Retina (tissue), 1 donor: ENCODE measurements at regions not wholly inside any gene's neighbourhood (a gene's known extent, or its start where the extent isn't known, plus 50 kb on each side); places are given as distances from the start of the nearest gene placed in this dataset.
"Not testable (repeated sequence)": the region's sequence is repeated elsewhere in the genome, so short reads cannot be mapped to it uniquely, and the experiment has no call there.

ENCODE experiments used
- DNase-seq: peaks from one replicate; pipeline ENCODE4 v3.0.0-alpha.2; 2016

DNA sequence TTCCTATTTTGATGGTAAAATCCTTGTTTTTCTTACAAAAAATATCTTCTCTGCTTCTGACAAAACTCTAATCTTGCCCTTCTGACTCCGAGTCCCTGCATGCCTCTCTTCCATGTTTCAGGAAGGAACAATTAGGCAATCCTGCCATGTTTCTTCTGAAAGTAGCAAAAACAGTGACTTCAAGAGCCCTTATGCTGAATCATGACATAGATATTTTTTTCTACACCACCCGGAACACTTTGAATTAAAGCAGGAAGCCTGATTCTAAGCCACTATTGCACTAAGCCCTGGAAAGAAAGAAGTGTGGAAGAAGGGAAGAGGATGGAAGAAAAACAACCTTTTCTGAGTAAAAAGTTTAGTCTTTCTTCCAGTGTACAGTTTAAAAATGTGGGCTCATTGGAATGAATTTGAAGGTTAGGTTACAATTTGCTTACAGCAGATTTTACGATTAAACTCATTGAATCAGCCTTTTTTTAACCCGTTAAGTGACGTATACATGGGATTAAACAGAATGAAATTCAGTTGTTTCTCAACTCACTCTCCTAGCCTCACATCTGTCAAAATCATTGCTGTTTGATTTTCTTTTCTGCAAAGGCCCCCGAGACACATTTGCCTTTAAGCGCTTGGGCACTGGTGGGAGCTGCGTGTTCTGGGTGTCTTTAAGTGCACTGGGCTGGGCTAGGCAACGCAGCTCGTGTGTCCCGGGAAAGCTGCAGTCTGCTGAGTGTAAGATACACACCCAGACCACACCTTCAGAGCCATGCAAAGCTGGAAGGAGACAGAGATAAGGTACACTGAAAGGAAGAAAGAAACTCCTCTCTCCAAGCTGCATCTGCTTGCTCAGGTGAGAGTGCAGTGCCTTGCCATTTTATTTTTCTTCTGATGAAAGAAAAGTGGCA is 159.4 kb upstream of the CITED2 start:
- no peak for DNase-seq

DNA sequence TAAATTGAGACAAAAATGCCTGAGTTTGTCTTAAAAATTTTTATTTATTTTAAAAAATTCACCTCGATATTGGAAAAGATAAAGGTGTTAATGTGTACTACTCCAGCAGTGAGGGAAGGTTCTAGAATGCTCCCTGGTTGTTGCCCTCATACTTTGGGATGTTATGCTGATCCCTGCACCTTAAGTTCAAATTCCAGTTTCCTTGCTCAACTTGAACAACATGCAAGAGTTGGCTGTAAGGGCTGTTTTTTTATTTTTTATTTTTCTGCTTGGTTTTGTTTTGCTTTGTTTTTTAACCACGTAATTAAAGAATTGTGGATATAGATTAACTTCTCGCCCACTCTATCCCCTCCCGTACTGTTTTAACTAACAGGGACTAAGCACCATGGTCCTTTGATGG is 158.7 kb upstream of the CITED2 start:
- DNase-seq = no peak

DNA sequence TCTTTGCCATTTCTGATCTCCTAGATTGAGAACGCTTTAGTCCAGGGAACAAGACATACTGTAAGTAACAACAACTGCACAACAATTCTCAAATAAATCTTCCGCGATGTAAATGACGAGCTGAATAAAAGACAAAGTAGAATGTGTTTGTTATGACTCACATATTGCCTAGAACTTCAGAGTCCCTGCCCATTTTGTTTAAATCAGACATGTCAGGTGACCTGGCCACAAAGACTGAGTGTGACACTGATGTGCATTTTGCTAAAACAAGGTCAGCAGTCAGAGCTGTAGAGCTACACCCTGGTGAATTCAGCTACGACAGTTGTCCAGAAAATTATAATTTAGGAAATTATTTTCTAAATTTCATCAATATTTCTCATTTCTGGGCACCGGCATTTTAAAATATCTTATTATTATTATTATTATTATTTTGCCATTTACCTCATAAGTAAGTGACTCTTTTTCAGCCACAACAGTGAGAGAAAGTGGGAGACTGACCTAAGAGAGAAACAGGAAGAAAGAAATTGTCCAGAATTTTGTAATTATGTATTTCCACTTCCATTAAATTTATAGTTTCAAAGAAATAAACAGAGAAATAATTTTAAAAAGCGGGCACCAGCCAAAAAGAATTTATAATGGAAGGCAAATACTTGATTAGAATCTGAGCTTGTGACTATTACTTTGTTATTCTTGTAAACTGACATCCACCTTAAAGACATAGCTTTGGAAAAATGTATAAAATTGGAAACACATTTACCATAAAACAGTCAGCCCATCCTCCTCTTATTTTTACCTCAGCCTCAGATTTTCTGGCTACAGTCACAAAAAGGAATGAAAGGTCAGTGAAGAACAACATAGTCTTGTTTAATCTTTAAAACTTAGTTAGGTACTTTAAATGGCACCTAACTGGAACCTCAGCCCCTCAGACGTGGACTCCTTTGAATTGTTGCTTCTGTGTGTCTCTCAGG is 157.0 kb upstream of the CITED2 start:
- no peak for DNase-seq

DNA sequence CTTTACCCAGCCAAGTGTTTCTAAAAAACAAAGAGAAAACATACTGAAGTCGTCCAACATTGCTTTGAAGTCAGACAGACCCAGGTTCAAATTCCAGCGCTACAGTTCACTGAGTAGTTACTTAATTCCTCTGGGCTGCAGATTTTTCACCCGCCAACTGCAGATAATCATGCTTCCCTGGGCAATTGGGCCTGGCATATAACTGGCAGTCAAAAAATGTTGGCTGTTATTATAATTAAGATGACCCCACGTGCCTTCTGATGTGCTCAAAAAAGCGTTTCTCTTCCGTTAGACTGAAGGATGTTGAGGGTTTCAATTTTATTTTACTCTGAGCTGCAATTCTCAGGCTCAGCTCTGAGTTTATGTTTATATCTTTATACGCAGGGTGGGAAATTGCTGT is 156.1 kb upstream of the CITED2 start:
- no peak for DNase-seq

DNA sequence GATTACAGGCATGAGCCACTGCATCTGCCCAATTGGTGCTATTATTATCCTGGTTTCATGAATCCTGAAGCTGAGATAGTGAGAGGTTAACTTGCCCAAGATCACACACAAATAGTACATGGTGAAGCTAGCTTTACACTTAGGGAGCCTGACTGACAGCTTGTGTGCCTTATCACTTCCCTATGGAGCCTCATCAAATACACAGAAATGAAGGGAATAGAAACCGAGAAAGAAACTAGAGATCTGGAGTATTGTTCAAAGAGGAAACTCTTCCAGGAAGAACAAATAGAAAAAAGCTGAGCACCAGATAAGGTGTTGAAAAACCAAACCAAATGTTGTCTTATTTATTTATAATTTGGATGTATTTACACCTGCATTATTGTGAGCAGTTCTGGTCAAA is 155.0 kb upstream of the CITED2 start:
- no peak for DNase-seq

DNA sequence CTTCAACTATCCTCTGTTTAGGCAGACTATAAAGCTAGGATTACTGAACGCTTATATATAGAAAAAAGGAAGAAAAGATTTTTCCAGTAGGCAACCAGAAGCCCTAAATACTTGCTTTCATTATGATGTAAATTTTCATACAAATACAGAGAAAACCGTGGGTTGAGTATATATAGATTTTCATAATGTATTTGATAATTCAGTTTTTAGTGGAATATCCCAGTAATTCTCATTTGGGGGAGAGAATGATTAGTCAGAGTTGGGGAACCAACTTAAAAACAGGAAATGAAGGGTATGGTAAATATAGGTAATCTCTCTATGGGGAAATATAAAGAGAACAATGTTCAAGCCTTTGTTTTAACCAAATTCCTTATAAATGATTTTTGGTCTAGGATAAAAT is 154.0 kb upstream of the CITED2 start:
- DNase-seq = no peak

DNA sequence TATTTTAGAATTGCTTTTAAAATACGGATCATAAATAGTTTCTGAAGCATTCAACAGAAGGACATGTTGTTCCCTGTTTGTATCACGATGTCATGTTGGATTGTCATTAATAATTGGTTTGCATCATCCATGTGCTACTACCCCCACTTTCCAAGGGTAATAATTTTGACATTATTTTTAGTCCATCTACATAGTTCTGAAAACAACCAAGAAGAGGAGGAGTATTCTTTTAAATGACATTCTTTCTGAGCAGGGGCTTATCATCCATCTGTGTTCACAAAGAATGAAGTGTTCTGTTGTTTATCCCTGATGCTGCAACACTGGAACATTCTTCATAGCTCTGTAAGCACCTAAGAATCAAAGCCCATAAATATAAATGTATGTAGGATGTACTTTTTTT is 151.0 kb upstream of the CITED2 start:
- no peak for DNase-seq

DNA sequence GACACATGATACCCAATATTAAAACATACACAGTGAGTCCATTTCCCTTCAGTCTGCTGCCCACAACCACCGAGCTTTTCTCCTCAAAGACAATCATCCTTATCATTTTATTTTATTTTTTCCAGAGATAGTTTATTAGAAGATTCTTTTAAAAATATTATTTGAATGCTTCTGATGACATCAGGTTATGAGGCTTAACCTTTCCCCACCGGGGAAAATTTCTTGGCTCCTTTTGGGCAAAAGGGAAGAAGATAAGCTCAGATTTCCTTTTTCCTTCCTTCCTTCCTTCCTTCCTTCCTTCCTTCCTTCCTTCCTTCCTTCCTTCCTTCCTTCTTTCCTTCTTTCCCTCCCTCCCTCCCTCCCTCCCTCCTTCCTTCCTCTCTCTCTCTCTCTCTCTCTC is 149.5 kb upstream of the CITED2 start:
- DNase-seq = no peak

DNA sequence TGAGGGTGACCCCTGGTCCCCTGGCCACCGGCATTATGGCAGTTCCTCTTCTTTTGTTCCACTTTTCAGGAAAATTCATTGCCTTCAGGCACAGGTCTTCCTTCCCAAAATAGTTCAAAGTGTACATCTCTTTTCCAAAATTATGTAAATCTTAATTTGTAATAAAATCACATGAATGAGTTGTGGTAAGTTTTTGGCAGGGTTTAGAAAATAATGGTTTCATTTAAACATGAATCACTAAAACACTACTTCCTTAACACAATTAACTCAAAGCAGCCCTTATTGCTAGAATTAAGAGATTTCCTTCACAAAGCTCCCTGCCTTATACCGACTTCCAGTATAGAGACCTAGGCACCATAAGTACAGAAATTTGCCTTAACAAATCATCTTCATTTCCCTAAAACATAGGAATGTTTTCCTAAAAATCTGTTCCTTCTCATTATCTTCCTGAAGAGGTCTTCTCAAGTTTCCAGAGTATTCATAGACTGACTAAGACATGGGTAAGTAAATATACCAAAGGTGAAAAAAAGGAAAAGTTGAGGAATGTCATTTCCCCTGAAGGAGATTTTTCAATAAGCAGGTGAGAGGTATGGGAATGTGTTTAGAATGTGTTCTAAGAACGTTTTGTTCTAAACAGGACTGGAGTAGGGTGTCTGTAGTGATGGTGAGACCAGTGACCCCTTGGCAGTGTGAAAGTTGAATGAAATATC is 148.2 kb upstream of the CITED2 start:
- DNase-seq = no peak

DNA sequence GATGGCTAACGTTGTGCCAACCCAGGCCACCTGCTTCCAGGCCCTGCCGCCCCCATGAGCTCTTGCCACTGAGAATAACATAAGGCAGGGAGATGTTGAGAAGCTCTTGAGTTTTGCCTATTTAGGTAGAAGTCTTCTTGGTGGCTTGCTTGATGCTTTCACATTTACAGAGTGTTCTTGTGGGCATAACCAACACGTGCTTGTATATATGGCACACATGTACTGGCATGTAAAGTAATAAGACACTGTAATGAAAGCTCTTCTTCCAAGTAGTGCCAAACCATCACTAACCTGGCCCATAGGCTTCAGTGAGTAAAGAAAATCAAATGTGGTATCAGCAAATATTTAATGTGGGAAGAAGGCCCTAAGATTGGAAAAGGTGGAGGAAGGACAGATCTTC is 146.9 kb upstream of the CITED2 start:
- DNase-seq = no peak

DNA sequence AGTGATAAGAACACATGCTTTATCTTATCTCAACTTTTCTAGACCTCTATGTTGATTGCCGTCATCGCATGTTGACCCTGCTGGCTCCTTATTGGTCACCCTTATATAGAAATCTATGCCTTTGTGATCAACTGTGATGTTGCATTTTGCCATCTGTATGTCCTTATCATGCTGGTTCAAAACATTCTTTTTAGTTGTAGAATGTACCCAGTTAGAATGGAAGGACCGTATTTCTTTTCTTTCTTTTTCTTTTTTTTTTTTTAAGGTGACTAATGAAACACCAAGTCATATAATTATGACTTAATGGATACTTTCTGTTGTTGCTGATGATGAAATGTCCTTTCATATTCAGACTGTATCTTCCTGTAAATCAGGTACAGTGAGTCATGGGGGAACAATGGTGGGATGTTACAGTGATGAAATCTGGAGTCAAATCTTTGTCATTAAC is 145.9 kb upstream of the CITED2 start:
- DNase-seq = no peak

DNA sequence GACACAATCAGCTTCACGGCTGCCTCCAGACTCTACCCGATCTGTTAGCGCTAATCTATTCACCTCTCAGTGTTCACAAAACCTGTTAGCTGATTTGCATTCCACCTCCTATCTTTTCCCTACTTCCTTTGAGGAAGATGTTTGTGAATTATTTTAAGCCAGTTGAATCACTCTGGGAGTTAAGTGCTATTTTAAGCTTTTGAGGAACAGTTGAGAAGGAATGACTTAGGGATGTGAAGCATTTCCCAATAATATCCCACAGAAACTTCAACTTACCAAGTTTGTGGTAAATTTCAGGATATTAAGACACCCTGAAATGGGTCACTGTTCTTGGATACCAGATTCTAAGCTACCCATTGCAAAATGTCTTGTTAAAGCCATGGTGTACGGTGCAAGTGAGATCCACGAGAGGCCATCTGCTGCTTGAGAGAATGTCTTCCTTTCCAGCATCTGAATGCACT is 145.2 kb upstream of the CITED2 start:
- DNase-seq = no peak

DNA sequence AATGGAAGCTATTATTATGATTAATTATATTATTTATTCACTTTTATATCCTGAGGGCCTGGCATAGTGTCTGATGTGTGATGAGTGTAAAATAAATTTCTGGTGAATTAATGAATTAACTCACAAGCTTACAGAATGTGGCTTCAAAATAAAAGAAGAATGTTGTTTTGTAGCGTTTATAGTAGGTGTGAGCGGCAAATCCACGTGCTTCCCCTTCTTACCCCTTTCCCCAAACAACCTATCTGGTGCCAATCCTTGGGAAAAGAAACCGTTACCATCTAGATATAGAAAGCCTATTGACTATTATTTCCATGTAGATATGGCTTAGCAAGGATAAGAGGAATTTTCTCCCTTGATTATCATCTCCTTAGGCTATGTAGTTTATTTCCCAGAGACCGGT is 144.6 kb upstream of the CITED2 start:
- DNase-seq = no peak

DNA sequence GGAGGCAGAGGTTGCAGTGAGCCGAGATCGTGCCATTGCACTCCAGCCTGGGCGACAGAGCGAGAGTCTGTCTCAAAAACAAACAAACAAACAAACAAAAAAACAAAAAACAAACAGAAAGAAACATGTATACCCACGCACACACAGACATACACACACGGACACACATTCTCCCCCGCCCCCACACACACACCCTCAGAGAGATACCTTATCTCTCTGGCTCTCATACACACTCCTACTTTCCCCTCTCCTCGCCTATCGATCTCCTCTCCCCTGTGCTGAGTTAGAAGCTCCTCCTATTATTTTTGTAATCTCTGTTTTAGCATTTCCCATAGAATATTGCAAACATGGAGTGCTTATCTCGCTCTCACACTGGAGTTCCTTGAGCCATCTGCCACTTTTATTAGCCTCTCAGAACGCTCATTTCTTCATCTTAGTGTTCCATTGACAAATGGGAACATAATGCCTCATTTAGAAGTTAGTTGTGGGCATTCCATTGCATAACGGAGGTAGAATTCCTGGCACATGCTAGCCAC is 144.2 kb upstream of the CITED2 start:
- DNase-seq = no peak

DNA sequence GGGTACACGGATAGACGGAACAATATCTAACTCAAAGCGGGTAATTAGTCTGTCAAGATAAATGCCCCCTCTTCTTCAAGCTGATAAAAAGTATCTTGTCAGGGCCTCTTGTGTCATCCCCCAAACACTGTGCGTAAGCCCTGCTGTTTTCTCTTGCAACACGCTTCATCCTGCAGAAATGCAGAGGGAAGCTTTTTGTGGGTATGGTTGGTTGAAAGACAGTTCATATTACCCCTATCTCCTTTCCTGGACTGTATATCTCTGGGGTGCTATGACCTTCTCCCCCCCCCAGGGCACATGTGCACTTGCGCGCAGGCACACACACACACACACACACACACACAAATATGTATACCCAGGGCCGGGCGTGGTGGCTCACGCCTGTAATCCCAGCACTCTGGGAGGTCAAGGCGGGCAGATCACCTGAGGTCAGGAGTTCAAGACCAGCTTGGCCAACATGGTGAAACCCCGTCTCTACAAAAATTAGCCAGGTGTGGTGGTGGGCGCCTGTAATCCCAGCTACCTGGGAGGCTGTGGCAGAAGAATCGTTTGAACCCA is 143.6 kb upstream of the CITED2 start:
- not testable (repeated sequence) for DNase-seq

DNA sequence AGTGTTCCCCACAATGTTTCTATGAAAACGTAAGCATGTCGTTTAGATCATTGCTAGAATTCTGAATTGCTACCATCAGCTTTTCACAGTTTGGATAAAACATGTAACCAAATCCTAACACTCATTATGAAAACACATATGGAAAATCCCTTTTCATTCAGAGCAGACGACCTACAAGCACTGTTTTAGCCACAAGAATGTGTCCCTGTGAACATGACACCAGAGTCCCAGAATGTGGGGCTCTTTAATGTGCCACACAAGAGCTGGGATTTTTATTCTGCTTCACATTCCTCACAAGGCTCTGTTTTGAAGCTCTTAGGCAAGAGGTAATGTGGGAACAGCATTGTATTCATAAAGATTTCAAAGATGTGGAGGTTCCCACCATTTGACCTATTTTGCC is 141.1 kb upstream of the CITED2 start:
- peak; percentile 7 for DNase-seq

DNA sequence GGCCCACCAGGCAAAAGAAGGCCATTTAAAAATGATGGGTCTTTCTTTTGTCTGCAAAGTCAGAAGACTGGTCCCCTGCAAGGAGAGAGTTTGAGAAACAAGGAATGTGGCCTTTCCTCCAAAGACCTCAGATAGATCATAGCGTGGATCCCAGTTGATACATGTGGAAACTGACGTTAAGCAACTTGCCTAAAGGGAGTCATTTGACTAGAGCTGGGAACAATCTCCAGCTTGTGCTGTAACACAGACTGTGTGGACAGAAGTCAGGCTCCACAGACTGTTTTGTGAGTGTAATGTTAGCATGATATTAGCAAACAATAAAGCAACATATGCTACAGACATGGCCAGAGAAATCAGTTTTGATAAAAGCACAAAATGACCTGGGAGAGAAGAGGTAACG is 140.4 kb upstream of the CITED2 start:
- DNase-seq = no peak

DNA sequence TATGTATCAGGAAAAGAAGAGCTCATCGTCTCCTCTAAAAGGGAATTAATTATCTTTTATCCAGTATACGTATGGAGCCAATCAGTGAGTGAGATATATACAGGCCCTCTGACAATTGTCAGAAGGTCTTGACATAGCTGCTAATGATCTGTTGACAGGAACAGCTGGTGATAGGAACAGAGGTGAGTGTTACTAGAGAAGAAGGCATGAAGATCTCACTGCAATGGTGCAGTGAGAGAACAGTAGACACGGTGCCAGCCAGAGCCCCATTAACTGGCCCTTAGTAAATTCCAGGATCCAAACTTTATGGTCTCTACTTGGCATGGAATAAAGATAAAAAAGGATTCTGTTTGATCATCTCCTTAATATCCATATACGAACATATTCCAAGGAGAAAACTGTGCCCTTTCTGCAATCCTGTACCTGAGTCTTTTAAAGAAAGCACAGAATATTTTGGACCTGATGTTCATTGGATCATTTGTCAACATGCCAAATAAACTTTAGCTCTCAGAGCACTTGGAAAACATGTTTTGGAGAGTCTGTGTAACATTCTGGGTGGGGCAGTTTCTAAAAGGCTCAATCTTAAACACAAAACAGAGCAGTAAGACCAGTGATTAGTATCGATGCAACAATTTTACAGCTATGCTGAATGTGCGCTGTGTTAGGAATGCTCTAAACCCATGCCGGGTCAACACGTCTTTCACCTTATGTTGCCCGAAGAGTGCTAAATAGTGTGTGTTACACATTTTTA is 135.8 kb upstream of the CITED2 start:
- DNase-seq = no peak

DNA sequence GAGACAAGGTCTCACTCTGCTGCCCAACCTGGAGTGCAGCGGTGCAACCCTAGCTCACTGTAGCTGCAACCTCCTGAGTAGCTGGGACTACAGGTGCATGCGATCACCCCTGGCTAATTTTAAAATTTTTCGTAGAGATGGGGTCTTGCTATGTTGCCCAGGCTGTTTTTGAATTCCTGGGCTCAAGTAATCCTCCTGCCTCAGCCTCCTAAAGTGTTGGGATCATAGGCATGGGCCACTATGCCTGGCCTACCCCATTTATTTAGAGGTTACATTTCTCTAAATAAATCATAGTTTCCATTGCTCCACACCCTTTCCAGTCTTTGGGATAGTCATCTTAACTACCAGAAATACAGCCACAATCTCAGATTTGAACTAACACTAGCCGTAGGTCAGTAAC is 134.7 kb upstream of the CITED2 start:
- no peak for DNase-seq

DNA sequence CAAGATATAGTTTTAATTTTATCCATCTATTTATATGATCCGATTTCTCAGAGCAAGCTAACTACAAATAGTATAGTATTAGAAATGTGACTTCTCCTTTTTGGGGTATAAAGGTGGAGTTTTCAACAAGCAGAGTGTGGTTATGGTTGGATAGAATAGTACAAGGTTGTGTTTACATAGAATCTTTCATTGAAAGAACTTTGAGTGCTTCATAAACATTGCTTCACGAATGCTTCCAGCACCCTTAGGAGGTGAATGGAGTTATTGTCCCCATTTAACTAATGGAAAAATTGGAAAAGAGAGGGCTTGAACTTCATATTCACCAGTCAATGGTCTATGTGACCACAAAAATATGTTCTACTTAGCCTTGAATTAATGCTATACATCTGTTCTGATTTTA is 134.1 kb upstream of the CITED2 start:
- DNase-seq = no peak

DNA sequence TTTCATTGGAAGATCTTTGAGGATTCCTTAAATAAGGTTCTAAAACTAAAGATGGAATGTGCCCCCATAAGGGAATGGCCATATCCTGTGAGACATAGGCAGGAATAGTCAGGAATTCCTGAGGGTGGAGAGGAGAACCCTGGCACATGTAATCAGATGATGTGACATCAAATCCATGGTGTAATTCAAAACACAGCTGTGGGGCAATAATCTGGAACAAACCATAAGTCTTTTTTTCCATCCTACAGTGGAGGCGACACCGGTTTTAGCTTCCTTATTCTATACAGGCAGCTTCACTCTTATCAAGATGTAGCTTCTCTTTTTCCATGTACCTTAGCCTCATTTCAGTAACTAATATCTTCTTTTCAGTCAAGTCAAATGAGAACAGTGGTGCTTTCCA is 133.6 kb upstream of the CITED2 start:
- DNase-seq = no peak

DNA sequence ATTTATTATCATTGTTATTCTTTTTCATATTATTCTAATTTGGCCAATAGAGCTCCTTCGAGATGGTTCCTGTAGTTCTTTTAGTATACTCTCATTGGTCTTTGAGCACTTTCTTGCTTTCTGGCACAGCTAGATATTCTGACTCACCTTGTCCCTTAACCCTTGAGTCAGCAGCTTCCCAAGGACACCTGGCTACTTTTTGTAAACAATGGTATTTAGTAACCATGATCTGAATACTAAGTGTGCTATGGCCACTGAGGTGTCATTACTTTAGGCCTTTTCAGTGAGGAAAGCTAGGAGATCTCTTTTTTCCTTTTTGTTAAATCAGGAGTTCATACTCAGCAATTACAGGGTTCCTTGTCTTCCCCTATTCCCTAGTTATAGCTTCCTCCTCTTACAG is 126.5 kb upstream of the CITED2 start:
- DNase-seq = no peak
